Esophagus (tissue), 2 donors: ENCODE measurements at regions not wholly inside any gene's neighbourhood (a gene's known extent, or its start where the extent isn't known, plus 50 kb on each side); places are given as distances from the start of the nearest gene placed in this dataset.

Experiments used
- H3K27ac ChIP-seq, 2 donors: one replicate each; pipeline ENCODE4 v1.5.1; 2013; ENCODE audit warnings: low read depth in 2 of 2, mild to moderate bottlenecking in 2 of 2, inconsistent platforms in 1 of 2, low read length in 1 of 2, moderate library complexity in 1 of 2
- H3K27me3 ChIP-seq, 2 donors: one replicate each; pipeline ENCODE4 v1.6.1; 2013; ENCODE audit warnings: low read length in 2 of 2, control low read depth in 1 of 2, mild to moderate bottlenecking in 1 of 2; ENCODE audit not compliant: insufficient read depth in 2 of 2, control insufficient read depth in 1 of 2
- H3K36me3 ChIP-seq, 2 donors: one replicate each; pipeline ENCODE4 v1.6.1; 2013; ENCODE audit warnings: low read length in 1 of 2; ENCODE audit not compliant: control insufficient read depth in 2 of 2, insufficient read depth in 2 of 2
- H3K4me1 ChIP-seq, 2 donors: one replicate each; pipeline ENCODE4 v1.6.1; 2013; ENCODE audit warnings: low read length in 1 of 2; ENCODE audit not compliant: control insufficient read depth in 2 of 2, insufficient read depth in 2 of 2
- H3K4me3 ChIP-seq, 2 donors: one replicate each; pipeline ENCODE4 v1.5.1; 2013; ENCODE audit warnings: low read length in 2 of 2, mild to moderate bottlenecking in 2 of 2, low read depth in 1 of 2, moderate library complexity in 1 of 2
- H3K9me3 ChIP-seq, 2 donors: one replicate each; pipeline ENCODE4 v1.6.1; 2013; ENCODE audit warnings: mild to moderate bottlenecking in 2 of 2, low read depth in 1 of 2, low read length in 1 of 2, moderate library complexity in 1 of 2; ENCODE audit not compliant: control insufficient read depth in 2 of 2, insufficient read depth in 1 of 2
- WGBS, 2 donors: extraction: QIAGEN DNeasy Blood & Tissue Kit; methylation state at CpG; one replicate each; pipeline ENCODE4 v1.1.7; 2013; 5-methylcytosine and 5-hydroxymethylcytosine counted together
- donor health status: healthy with polysubstance abuse.
- donor health status: Bipolar disorder and iron deficiency.

DNA sequence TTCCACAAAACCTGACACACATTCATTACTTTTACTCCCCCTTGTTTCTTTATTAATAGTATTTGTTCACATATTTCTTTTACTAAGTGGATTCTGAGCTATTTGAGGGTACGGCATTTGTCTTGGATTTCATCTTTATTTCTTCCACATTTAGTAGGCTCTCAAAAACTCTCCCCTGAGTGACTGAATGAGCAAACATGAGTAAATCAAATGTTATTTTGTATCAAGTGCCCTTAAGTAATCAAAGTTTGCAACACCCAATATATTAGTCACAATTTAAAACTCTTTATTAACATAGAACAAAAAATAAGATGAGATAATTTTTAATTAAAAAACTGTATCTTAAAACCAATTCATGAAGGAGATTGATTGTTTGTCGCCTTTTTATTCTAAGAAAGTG is 1101.9 kb upstream of the TENM4 start:
- Histone ChIP-seq H3K27ac (no peak overlapping the region), H3K27me3 (no peaks in the 10 kb centered on the region), H3K36me3 (no peaks in the 10 kb centered on the region), H3K4me1 (no peaks in the 10 kb centered on the region), H3K4me3 (no peak overlapping the region), H3K9me3 (no peaks in the 10 kb centered on the region)
- WGBS, 2 donors = 88 to 89% methylated on average over 2 of the region's 2 CpGs

DNA sequence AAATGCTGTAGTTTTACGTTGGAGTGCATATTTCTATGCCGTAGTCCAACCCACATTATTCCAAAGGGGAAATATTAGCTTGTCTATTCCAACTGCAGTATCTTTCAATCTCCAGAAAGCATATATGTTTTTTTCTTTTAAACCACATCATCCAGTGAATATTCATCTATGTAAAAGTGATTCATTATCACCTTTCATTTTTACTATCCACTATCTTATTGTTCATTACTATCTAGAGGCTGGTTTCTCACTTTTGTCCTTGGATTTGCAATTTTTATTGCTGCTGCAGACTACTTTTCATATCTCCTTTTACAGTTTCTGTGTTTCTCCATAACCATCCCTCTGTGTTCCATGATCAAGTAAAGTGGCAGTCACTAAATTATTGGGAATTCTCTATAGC is 1097.2 kb upstream of the TENM4 start:
- H3K36me3 ChIP-seq = no peaks in the 10 kb centered on the region
- H3K27me3 ChIP-seq = no peaks in the 10 kb centered on the region
- peaks cover 0 to 2% of the 10 kb centered on the region in 2 donors for H3K9me3 ChIP-seq
- no peak overlapping the region for H3K27ac ChIP-seq
- WGBS, 2 donors = 84 to 89% methylated on average over 2 of the region's 2 CpGs
- no peaks in the 10 kb centered on the region for H3K4me1 ChIP-seq
- no peak overlapping the region for H3K4me3 ChIP-seq

DNA sequence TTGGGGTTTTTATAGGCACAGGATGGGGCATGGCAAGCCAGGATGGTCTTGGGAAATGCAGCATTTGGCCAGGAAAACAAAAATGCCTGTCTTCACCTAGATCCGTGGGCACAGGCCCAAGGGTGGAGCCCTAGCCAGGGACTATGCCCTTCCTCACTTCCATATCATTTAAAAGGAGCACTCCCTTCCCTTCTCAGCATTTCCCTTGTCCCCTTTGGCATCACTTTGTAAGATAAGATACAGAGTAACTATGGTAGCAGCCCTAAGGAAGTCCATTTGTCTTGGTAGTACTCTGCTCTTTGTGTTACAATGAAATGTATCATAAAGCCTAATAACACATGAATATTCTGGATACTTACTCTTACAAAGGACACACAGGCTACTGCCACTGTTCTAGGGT is 1092.6 kb upstream of the TENM4 start:
- no peaks in the 10 kb centered on the region for H3K4me1 ChIP-seq
- peaks cover 0 to 4% of the 10 kb centered on the region in 2 donors for H3K9me3 ChIP-seq
- 59 to 61% methylated on average over 1 of the region's 1 CpG for WGBS, 2 donors
- H3K27ac ChIP-seq = no peak overlapping the region
- H3K4me3 ChIP-seq = no peak overlapping the region
- no peaks in the 10 kb centered on the region for H3K27me3 ChIP-seq
- no peaks in the 10 kb centered on the region for H3K36me3 ChIP-seq

DNA sequence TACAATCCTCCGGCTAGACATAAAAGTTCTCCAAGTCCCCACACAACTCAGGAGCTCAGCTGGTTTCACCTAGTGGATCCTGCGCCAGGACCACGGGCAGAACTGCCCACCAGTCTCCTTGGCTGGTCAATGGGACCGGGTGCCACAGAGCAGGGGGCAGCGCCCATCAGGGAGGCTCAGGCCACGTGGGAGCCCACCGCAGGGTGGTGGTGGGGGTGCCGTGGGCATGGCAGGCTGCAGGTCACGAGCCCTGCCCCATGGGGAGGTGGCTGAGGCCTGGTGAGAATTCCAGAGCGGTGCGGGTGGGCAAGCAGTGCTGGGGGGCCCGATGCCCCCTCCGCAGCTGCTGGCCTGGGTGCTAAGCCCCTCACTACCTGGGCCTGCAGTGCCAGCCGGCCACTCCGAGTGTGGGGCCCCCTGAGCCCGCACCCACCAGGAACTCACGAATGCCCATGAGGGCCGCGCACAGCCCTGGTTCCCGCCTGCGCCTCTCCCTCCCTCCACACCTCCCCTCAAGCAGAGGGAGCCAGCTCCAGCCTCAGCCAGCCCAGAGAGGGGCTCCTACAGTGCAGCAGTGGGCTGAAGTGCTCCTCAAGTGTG is 1091.9 kb upstream of the TENM4 start:
- Histone ChIP-seq H3K27ac (no peak overlapping the region), H3K36me3 (no peaks in the 10 kb centered on the region), H3K27me3 (no peaks in the 10 kb centered on the region), H3K4me3 (no peak overlapping the region), H3K4me1 (no peaks in the 10 kb centered on the region), H3K9me3 (peaks cover 0 to 4% of the 10 kb centered on the region in 2 donors)
- 93 to 94% methylated on average over 18 to 21 of the region's 21 CpGs for WGBS, 2 donors

DNA sequence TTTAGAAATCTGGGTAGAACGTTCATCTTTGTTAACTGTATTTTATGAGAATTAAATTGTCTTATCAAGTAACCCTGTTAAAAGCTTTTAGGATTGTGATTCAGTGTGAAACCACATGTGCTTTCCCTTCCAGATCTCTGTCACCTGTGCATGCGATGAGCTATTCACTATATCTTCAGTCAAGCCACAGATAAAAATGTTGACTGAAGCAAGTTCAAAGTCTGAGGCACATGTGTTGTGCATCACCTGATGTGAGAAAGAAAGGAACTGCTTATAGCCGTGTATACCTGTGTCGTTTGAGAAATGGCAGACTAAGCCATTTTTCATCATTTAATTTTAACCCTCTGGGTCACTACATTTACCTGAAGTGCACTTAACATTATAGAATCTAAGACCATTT is 1088.9 kb upstream of the TENM4 start:
- H3K36me3 ChIP-seq = no peaks in the 10 kb centered on the region
- H3K27ac ChIP-seq = no peak overlapping the region
- no peak overlapping the region for H3K4me3 ChIP-seq
- H3K27me3 ChIP-seq = no peaks in the 10 kb centered on the region
- H3K9me3 ChIP-seq = peaks cover 0 to 4% of the 10 kb centered on the region in 2 donors
- WGBS, 2 donors = 51 to 62% methylated on average over 4 of the region's 4 CpGs
- H3K4me1 ChIP-seq = no peaks in the 10 kb centered on the region

GRCh38 chr11:80525663-80526405 is 1085.0 kb upstream of the TENM4 start:
- no peaks in the 10 kb centered on the region for H3K36me3 ChIP-seq
- WGBS, 2 donors = 71 to 76% methylated on average over 4 of the region's 4 CpGs
- H3K27me3 ChIP-seq = no peaks in the 10 kb centered on the region
- H3K4me1 ChIP-seq = no peaks in the 10 kb centered on the region
- no peaks in the 10 kb centered on the region for H3K9me3 ChIP-seq
- H3K27ac ChIP-seq = no peak overlapping the region
- no peak overlapping the region for H3K4me3 ChIP-seq

DNA sequence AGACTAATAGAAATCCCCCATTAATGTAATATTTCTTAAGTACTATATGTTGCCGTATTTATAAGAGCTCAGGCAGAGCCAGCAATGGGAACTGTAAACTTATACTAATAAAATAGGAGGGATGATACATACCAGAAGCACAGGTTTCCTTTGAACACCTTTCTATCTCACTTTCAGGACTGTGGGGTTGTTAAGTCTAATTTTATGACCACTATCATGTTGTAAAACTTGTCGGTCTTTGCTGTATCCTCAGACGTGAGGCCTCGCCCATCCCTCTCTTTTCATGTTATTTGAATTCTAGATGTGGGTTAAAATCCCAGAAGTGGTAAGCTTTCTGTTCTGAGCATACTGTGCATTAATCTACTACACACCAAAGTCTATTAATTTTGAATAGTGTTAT is 1083.5 kb upstream of the TENM4 start:
- Histone ChIP-seq H3K9me3 (no peaks in the 10 kb centered on the region), H3K27ac (no peak overlapping the region), H3K4me1 (no peaks in the 10 kb centered on the region), H3K36me3 (no peaks in the 10 kb centered on the region), H3K27me3 (no peaks in the 10 kb centered on the region), H3K4me3 (no peak overlapping the region)
- 65 to 80% methylated on average over 4 of the region's 4 CpGs for WGBS, 2 donors

- no peaks in the 10 kb centered on the region for H3K27me3 ChIP-seq
- H3K27ac ChIP-seq = no peak overlapping the region
- H3K4me3 ChIP-seq = no peak overlapping the region
- WGBS, 2 donors = 81 to 90% methylated on average over 1 of the region's 1 CpG
- H3K36me3 ChIP-seq = no peaks in the 10 kb centered on the region
- H3K4me1 ChIP-seq = no peaks in the 10 kb centered on the region
- H3K9me3 ChIP-seq = no peaks in the 10 kb centered on the region
Observed at GRCh38 chr11:80523057-80523456, 1082.2 kb upstream of the TENM4 start.

- H3K36me3 ChIP-seq = no peaks in the 10 kb centered on the region
- H3K27me3 ChIP-seq = no peaks in the 10 kb centered on the region
- no peaks in the 10 kb centered on the region for H3K4me1 ChIP-seq
- WGBS, 2 donors = 46 to 62% methylated on average over 3 of the region's 3 CpGs
- peaks cover 0 to 2% of the 10 kb centered on the region in 2 donors for H3K9me3 ChIP-seq
- H3K4me3 ChIP-seq = no peak overlapping the region
- H3K27ac ChIP-seq = no peak overlapping the region
Observed at GRCh38 chr11:80521592-80521991, 1080.8 kb upstream of the TENM4 start.

GRCh38 chr11:80520507-80520887 is 1079.7 kb upstream of the TENM4 start:
- WGBS, 2 donors = 35 to 37% methylated on average over 2 of the region's 2 CpGs
- no peaks in the 10 kb centered on the region for H3K4me1 ChIP-seq
- H3K9me3 ChIP-seq = peaks cover 0 to 2% of the 10 kb centered on the region in 2 donors
- no peak overlapping the region for H3K4me3 ChIP-seq
- no peaks in the 10 kb centered on the region for H3K36me3 ChIP-seq
- no peaks in the 10 kb centered on the region for H3K27me3 ChIP-seq
- H3K27ac ChIP-seq = no peak overlapping the region
